GM10266 (cell line): ENCODE measurements at regions not wholly inside any gene's neighbourhood (a gene's known extent, or its start where the extent isn't known, plus 50 kb on each side); places are given as distances from the start of the nearest gene placed in this dataset.

Experiments used
- DNase-seq: peaks from one replicate; pipeline ENCODE4 v3.0.0; 2012; ENCODE audit errors: extremely low spot score
- CTCF ChIP-seq: IDR thresholded peaks from 2 replicates; pipeline ENCODE4 v1.5.1; 2012; ENCODE audit warnings: mild to moderate bottlenecking, low read depth; ENCODE audit not compliant: control insufficient read depth, insufficient read depth; ENCODE audit errors: missing control alignments

GRCh38 chr11:56883371-56883987 lies 105.2 kb upstream of the OR5AK2 start:
- no peak for TF ChIP-seq CTCF
- no peak for DNase-seq

GRCh38 chr11:56876621-56877275 lies 112.0 kb upstream of the OR5AK2 start:
- DNase-seq: no peak
- no peak for TF ChIP-seq CTCF

- DNase-seq: no peak
- TF ChIP-seq CTCF: no peak
These were observed 106.7 kb upstream of the OR9G4 start for GRCh38 chr11:56855217-56855616.

- DNase-seq: no peak
- TF ChIP-seq CTCF: no peak
These were observed 103.6 kb upstream of the OR9G4 start for GRCh38 chr11:56852131-56852530.

- DNase-seq: no peak
- no peak for TF ChIP-seq CTCF
These were observed 101.4 kb upstream of the OR9G4 start for GRCh38 chr11:56849852-56850251.

- no peak for DNase-seq
- no peak for TF ChIP-seq CTCF
These were observed 100.8 kb upstream of the OR9G4 start for GRCh38 chr11:56849250-56849649.

GRCh38 chr11:56848141-56848809 lies 99.8 kb upstream of the OR9G4 start:
- no peak for DNase-seq
- TF ChIP-seq CTCF: no peak
